ENCODE measurements at regions not wholly inside any gene's neighbourhood (a gene's known extent, or its start where the extent isn't known, plus 50 kb on each side); places are given as distances from the start of the nearest gene placed in this dataset.

DNA sequence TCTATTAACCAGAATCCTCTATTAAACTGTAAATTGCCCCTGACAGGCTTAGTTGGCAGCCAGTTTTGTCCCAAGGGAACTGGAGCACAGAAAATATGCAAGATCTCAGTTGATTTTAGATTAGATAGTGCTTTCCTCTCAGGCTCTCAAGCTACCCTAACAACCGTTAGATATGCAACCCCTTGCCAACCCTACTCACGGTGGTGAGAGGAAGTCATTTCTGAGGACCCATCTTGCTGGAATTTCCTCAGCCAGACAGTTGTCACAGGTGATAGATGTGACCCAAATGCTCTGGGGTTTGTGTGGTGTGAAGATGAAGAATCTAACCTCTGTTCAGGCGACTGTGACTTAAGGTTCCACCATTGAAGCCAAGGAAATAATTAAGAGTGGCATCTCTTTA lies 447.1 kb downstream of the MID1IP1 start:
- no peak overlapping the region for H2AFZ ChIP-seq (ENCODE audit: control insufficient read depth, low read length)
- no peak overlapping the region for H3K4me3 ChIP-seq (ENCODE audit: control insufficient read depth in 2 of 3, extremely low read depth in 1 of 3, insufficient read depth in 2 of 3, low read depth in 1 of 3, low read length in 3 of 3)
- H3K4me1 ChIP-seq (ENCODE audit: control insufficient read depth, extremely low read depth, insufficient read depth, low read length), result no peaks in the 10 kb centered on the region
- H3K36me3 ChIP-seq (ENCODE audit: control insufficient read depth in 2 of 2, extremely low read depth in 1 of 2, insufficient read depth in 2 of 2, low read length in 2 of 2), result no peaks in the 10 kb centered on the region
- no peaks in the 10 kb centered on the region for H3K9me1 ChIP-seq (ENCODE audit: control insufficient read depth, extremely low read depth, insufficient read depth, low read length)
- TF ChIP-seq, protein P1, sequence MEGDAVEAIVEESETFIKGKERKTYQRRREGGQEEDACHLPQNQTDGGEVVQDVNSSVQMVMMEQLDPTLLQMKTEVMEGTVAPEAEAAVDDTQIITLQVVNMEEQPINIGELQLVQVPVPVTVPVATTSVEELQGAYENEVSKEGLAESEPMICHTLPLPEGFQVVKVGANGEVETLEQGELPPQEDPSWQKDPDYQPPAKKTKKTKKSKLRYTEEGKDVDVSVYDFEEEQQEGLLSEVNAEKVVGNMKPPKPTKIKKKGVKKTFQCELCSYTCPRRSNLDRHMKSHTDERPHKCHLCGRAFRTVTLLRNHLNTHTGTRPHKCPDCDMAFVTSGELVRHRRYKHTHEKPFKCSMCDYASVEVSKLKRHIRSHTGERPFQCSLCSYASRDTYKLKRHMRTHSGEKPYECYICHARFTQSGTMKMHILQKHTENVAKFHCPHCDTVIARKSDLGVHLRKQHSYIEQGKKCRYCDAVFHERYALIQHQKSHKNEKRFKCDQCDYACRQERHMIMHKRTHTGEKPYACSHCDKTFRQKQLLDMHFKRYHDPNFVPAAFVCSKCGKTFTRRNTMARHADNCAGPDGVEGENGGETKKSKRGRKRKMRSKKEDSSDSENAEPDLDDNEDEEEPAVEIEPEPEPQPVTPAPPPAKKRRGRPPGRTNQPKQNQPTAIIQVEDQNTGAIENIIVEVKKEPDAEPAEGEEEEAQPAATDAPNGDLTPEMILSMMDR (optimal IDR thresholded peaks at IDR 0.05 in 1 of 3, IDR thresholded peaks at IDR 0.05 in 1 of 3, conservative IDR thresholded peaks at IDR 0.05 in 1 of 3; ENCODE audit: extremely low read depth in 1 of 3, insufficient read depth in 2 of 3, low read length in 3 of 3), result no peak
- no peak for TF ChIP-seq EZH2 (IDR thresholded peaks at IDR 0.05; ENCODE audit: low read length)
- H3K79me2 ChIP-seq (ENCODE audit: control insufficient read depth, insufficient read depth, low read length), result no peaks in the 10 kb centered on the region
- FAIRE-seq (no peak), DNase-seq (ENCODE audit: low read depth, low spot score) (no peak)
- H3K4me2 ChIP-seq (ENCODE audit: control insufficient read depth, extremely low read depth, insufficient read depth, low read depth, low read length), result no peak overlapping the region
- dilution Hi-C loops (cut with MboI; ENCODE audit: extremely low pct_ligation_motif_present, low sequenced_read_pairs), result no loop called here
- H3K27me3 ChIP-seq (ENCODE audit: control insufficient read depth, extremely low read depth, insufficient read depth, low read length), result no peaks in the 10 kb centered on the region
- H4K20me1 ChIP-seq (ENCODE audit: control insufficient read depth, extremely low read depth, insufficient read depth, low read length), result no peaks in the 10 kb centered on the region
- no peaks in the 10 kb centered on the region for H3K9me3 ChIP-seq (ENCODE audit: control insufficient read depth, low read depth, low read length)
- no peak overlapping the region for H3K27ac ChIP-seq (ENCODE audit: control insufficient read depth, insufficient read depth, low read length)
- H3K9ac ChIP-seq (ENCODE audit: control insufficient read depth, extremely low read depth, insufficient read depth, low read length), result no peak overlapping the region

DNA sequence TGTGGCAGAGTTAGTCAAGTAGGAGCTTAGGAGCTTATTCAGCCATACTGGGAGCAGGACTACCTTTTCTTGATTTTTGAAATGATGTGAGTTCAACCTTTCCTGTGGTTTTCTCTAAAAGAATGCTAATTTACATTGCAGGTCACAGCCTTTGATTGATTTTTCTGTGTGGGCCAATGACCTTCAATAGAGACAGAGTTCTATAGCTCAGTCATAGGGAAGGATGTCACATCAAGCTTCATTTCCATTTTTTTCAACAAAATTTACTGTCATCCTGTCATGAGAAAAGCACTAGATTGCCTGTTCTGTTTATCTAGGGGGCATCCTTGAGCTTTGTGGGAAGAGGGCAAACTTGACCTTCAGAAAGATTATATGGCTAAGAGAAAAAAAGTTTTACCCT lies 448.7 kb downstream of the MID1IP1 start:
- FAIRE-seq (no peak), DNase-seq (ENCODE audit: low read depth, low spot score) (no peak)
- H3K9me3 ChIP-seq (ENCODE audit: control insufficient read depth, low read depth, low read length), result no peaks in the 10 kb centered on the region
- no peaks in the 10 kb centered on the region for H3K9me1 ChIP-seq (ENCODE audit: control insufficient read depth, extremely low read depth, insufficient read depth, low read length)
- no peak overlapping the region for H2AFZ ChIP-seq (ENCODE audit: control insufficient read depth, low read length)
- H3K27me3 ChIP-seq (ENCODE audit: control insufficient read depth, extremely low read depth, insufficient read depth, low read length), result no peaks in the 10 kb centered on the region
- H3K27ac ChIP-seq (ENCODE audit: control insufficient read depth, insufficient read depth, low read length), result no peak overlapping the region
- no peaks in the 10 kb centered on the region for H3K36me3 ChIP-seq (ENCODE audit: control insufficient read depth in 2 of 2, extremely low read depth in 1 of 2, insufficient read depth in 2 of 2, low read length in 2 of 2)
- dilution Hi-C loops (cut with MboI; ENCODE audit: extremely low pct_ligation_motif_present, low sequenced_read_pairs), result no loop called here
- peaks cover 3% of the 10 kb centered on the region for H3K4me1 ChIP-seq (ENCODE audit: control insufficient read depth, extremely low read depth, insufficient read depth, low read length)
- H3K4me3 ChIP-seq (ENCODE audit: control insufficient read depth in 2 of 3, extremely low read depth in 1 of 3, insufficient read depth in 2 of 3, low read depth in 1 of 3, low read length in 3 of 3), result no peak overlapping the region
- no peak overlapping the region for H3K9ac ChIP-seq (ENCODE audit: control insufficient read depth, extremely low read depth, insufficient read depth, low read length)
- no peaks in the 10 kb centered on the region for H3K79me2 ChIP-seq (ENCODE audit: control insufficient read depth, insufficient read depth, low read length)
- no peak overlapping the region for H3K4me2 ChIP-seq (ENCODE audit: control insufficient read depth, extremely low read depth, insufficient read depth, low read depth, low read length)
- TF ChIP-seq, protein P1 (optimal IDR thresholded peaks at IDR 0.05 in 1 of 3, IDR thresholded peaks at IDR 0.05 in 1 of 3, conservative IDR thresholded peaks at IDR 0.05 in 1 of 3; ENCODE audit: extremely low read depth in 1 of 3, insufficient read depth in 2 of 3, low read length in 3 of 3), result no peak
- TF ChIP-seq EZH2 (IDR thresholded peaks at IDR 0.05; ENCODE audit: low read length), result no peak
- H4K20me1 ChIP-seq (ENCODE audit: control insufficient read depth, extremely low read depth, insufficient read depth, low read length), result no peaks in the 10 kb centered on the region

Data from keratinocyte (primary cell).